Panc1 (cell line): ENCODE measurements at regions not wholly inside any gene's neighbourhood (a gene's known extent, or its start where the extent isn't known, plus 50 kb on each side); places are given as distances from the start of the nearest gene placed in this dataset.

Experiments
- ATAC-seq: fragments of 200-7000 bp; cut with Tn5 transposase; 2 replicates; pipeline ENCODE4 v1.9.1; 2020; ENCODE audit warnings: mild to moderate bottlenecking, moderate library complexity
- BruUV-seq: library from RNA; stranded (reverse); fragments of 400-500 nt; replicated peaks from 2 replicates; lab custom pipeline; 2021; lab: Mats Ljungman, UMichigan
- CTCF ChIA-PET: fragments of 300-600 bp; sonication (Branson Sonifier 250); formaldehyde crosslinking; loops from one replicate; lab custom pipeline; 2022; ENCODE audit warnings: antibody characterized with exemption; lab: Charles Lee
- POLR2A ChIA-PET: fragments of 300-600 bp; sonication (Branson Sonifier 250); formaldehyde crosslinking; loops from one replicate; lab custom pipeline; 2022; ENCODE audit warnings: antibody characterized with exemption; lab: Charles Lee
- DNase-seq: peaks from one replicate; pipeline ENCODE4 v3.0.0-alpha.2; 2010; ENCODE audit warnings: low read depth, low spot score
- H3K27ac ChIP-seq: 2 replicates; pipeline ENCODE4 v1.5.1; 2011; ENCODE audit warnings: mild to moderate bottlenecking, low read length, inconsistent platforms
- H3K27me3 ChIP-seq: fragments of 200-500 bp; sonication (Bioruptor generic); 2 replicates; pipeline ENCODE4 v1.6.0; 2014; ENCODE audit warnings: low read length, inconsistent platforms; ENCODE audit not compliant: control insufficient read depth, insufficient read depth
- H3K36me3 ChIP-seq: fragments of 200-500 bp; sonication (Bioruptor generic); 2 replicates; pipeline ENCODE4 v1.5.1; 2014; ENCODE audit warnings: inconsistent platforms, mild to moderate bottlenecking, low read length, moderate library complexity; ENCODE audit not compliant: control insufficient read depth, insufficient read depth
- H3K4me1 ChIP-seq: 2 replicates; pipeline ENCODE4 v1.5.1; 2011; ENCODE audit warnings: inconsistent platforms, mild to moderate bottlenecking, low read length, moderate library complexity; ENCODE audit not compliant: control insufficient read depth, insufficient read depth
- H3K4me3 ChIP-seq, 2 experiments: 2 replicates each; pipeline ENCODE4 v1.5.1; 2011 to 2012; ENCODE audit warnings: low read depth in 2 of 2, low read length in 2 of 2, mild to moderate bottlenecking in 2 of 2, inconsistent platforms in 1 of 2, moderate library complexity in 1 of 2
- H3K9me3 ChIP-seq: fragments of 200-500 bp; sonication (Bioruptor generic); 2 replicates; pipeline ENCODE4 v1.5.1; 2014; ENCODE audit warnings: low read depth, mild to moderate bottlenecking, inconsistent platforms, low read length, moderate library complexity; ENCODE audit not compliant: control insufficient read depth, insufficient read depth
- POLR2AphosphoS5 ChIP-seq: IDR thresholded peaks from 2 replicates; pipeline ENCODE4 v1.6.1; 2012; ENCODE audit warnings: mild to moderate bottlenecking, low read depth, low read length, moderate library complexity
- SIN3A ChIP-seq: IDR thresholded peaks from 2 replicates; pipeline ENCODE4 v1.6.1; 2012; ENCODE audit warnings: low read depth, mild to moderate bottlenecking, low read length, moderate library complexity, borderline replicate concordance; ENCODE audit not compliant: insufficient read depth
- TCF7L2 ChIP-seq: IDR thresholded peaks from 2 replicates; pipeline ENCODE4 v1.6.1; 2011; ENCODE audit warnings: mild to moderate bottlenecking, low read depth, low read length, inconsistent platforms
- in situ Hi-C: cut with HindIII; loops from 2 replicates; pipeline ENCODE4 v1.10.0; 2016; ENCODE audit warnings: low sequenced_read_pairs, low pct_unique_long_range_greater_than_20kb
- intact Hi-C: fragments of 100-400 bp; cut with micrococcal nuclease; formaldehyde crosslinking; loops from one replicate; pipeline ENCODE4 v1.10.0; 2022; ENCODE audit not compliant: unreplicated experiment
- TF ChIP-seq, protein P1 (sequence below): fragments of 450-650 bp; IDR thresholded peaks from 2 replicates; pipeline ENCODE4 v1.5.1; 2017; ENCODE audit warnings: mild to moderate bottlenecking
- TF ChIP-seq, protein P2 (sequence below), 2 experiments: IDR thresholded peaks; 2 replicates each; pipeline ENCODE4 v1.6.1; 2011 to 2012; ENCODE audit warnings: low read depth in 2 of 2, control low read depth in 1 of 2, low read length in 1 of 2, mild to moderate bottlenecking in 1 of 2, moderate library complexity in 1 of 2; ENCODE audit not compliant: insufficient read depth in 1 of 2

- Histone ChIP-seq H3K36me3 (no peaks in the 10 kb centered on the region), H3K27ac (no peak overlapping the region), H3K4me3 (no peak overlapping the region), H3K27me3 (no peaks in the 10 kb centered on the region), H3K9me3 (no peaks in the 10 kb centered on the region), H3K4me1 (no peaks in the 10 kb centered on the region)
- TF ChIP-seq TCF7L2 (no peak), SIN3A (no peak), POLR2AphosphoS5 (no peak)
- TF ChIP-seq, protein P1, sequence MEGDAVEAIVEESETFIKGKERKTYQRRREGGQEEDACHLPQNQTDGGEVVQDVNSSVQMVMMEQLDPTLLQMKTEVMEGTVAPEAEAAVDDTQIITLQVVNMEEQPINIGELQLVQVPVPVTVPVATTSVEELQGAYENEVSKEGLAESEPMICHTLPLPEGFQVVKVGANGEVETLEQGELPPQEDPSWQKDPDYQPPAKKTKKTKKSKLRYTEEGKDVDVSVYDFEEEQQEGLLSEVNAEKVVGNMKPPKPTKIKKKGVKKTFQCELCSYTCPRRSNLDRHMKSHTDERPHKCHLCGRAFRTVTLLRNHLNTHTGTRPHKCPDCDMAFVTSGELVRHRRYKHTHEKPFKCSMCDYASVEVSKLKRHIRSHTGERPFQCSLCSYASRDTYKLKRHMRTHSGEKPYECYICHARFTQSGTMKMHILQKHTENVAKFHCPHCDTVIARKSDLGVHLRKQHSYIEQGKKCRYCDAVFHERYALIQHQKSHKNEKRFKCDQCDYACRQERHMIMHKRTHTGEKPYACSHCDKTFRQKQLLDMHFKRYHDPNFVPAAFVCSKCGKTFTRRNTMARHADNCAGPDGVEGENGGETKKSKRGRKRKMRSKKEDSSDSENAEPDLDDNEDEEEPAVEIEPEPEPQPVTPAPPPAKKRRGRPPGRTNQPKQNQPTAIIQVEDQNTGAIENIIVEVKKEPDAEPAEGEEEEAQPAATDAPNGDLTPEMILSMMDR, result no peak
- TF ChIP-seq, protein P2, sequence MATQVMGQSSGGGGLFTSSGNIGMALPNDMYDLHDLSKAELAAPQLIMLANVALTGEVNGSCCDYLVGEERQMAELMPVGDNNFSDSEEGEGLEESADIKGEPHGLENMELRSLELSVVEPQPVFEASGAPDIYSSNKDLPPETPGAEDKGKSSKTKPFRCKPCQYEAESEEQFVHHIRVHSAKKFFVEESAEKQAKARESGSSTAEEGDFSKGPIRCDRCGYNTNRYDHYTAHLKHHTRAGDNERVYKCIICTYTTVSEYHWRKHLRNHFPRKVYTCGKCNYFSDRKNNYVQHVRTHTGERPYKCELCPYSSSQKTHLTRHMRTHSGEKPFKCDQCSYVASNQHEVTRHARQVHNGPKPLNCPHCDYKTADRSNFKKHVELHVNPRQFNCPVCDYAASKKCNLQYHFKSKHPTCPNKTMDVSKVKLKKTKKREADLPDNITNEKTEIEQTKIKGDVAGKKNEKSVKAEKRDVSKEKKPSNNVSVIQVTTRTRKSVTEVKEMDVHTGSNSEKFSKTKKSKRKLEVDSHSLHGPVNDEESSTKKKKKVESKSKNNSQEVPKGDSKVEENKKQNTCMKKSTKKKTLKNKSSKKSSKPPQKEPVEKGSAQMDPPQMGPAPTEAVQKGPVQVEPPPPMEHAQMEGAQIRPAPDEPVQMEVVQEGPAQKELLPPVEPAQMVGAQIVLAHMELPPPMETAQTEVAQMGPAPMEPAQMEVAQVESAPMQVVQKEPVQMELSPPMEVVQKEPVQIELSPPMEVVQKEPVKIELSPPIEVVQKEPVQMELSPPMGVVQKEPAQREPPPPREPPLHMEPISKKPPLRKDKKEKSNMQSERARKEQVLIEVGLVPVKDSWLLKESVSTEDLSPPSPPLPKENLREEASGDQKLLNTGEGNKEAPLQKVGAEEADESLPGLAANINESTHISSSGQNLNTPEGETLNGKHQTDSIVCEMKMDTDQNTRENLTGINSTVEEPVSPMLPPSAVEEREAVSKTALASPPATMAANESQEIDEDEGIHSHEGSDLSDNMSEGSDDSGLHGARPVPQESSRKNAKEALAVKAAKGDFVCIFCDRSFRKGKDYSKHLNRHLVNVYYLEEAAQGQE (IDR thresholded peaks at IDR 0.05; ENCODE audit: insufficient read depth in 1 of 2, low read depth in 2 of 2, low read length in 1 of 2), result no peak
- POLR2A ChIA-PET, result no interaction called here
- CTCF ChIA-PET, result no interaction called here
- intact Hi-C loops, result no loop called here
- no peak for ATAC-seq
- no TSS peak for BruUV-seq
- in situ Hi-C loops, result no loop called here
- DNase-seq, result no peak
Observed at GRCh38 chr3:59566481-59566975, 516.7 kb upstream of the CFAP20DC start.

DNA sequence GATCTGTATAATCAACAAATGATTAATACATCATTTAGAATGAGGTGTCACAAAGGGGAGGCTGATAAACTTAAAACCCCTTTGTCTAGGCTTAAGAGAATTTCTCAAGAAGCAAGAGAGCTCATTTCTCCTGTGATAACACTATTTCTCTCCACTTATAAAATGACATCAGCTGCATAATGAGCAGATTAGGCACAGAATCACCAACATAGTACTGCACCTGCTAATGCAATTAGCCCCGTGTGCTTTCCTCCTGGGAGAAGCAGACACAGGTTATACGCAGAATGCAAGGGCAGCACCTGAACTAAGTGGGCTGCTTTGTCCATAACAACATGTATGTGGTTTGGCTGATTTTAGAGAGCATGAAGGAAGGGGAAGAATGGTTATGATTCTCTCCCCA, 515.3 kb upstream of the CFAP20DC start:
- intact Hi-C loops, result no loop called here
- H3K9me3 ChIP-seq, result no peaks in the 10 kb centered on the region
- H3K36me3 ChIP-seq, result no peaks in the 10 kb centered on the region
- TF ChIP-seq, protein P1, result no peak
- TF ChIP-seq TCF7L2 (no peak), SIN3A (no peak), POLR2AphosphoS5 (no peak)
- TF ChIP-seq, protein P2 (IDR thresholded peaks at IDR 0.05; ENCODE audit: insufficient read depth in 1 of 2, low read depth in 2 of 2, low read length in 1 of 2), result no peak
- DNase-seq (no peak), ATAC-seq (no peak)
- ChIA-PET POLR2A (no interaction called here), CTCF (no interaction called here)
- in situ Hi-C loops, result no loop called here
- no peak overlapping the region for H3K27ac ChIP-seq
- no TSS peak for BruUV-seq
- no peaks in the 10 kb centered on the region for H3K27me3 ChIP-seq
- H3K4me1 ChIP-seq, result no peaks in the 10 kb centered on the region
- H3K4me3 ChIP-seq, result no peak overlapping the region
